Duodenal mucosa (tissue), 2 donors: ENCODE measurements at regions not wholly inside any gene's neighbourhood (a gene's known extent, or its start where the extent isn't known, plus 50 kb on each side); places are given as distances from the start of the nearest gene placed in this dataset.

Source experiments
- H3K27ac ChIP-seq: one replicate; pipeline ENCODE4 v1.7.0; 2013; ENCODE audit warnings: low read depth, low read length
- H3K27me3 ChIP-seq, 2 donors: one replicate each; pipeline ENCODE4 v1.7.0; 2013; ENCODE audit warnings: low read length in 2 of 2, control low read depth in 1 of 2; ENCODE audit not compliant: insufficient read depth in 2 of 2, control insufficient read depth in 1 of 2
- H3K36me3 ChIP-seq, 2 donors: one replicate each; pipeline ENCODE4 v1.7.0; 2013; ENCODE audit warnings: low read length in 2 of 2, control low read depth in 1 of 2; ENCODE audit not compliant: insufficient read depth in 2 of 2, control insufficient read depth in 1 of 2
- H3K4me1 ChIP-seq, 2 donors: one replicate each; pipeline ENCODE4 v1.7.0; 2013; ENCODE audit warnings: low read length in 2 of 2, control low read depth in 1 of 2; ENCODE audit not compliant: insufficient read depth in 2 of 2, control insufficient read depth in 1 of 2
- H3K4me3 ChIP-seq, 2 donors: one replicate each; pipeline ENCODE4 v1.7.0; 2013; ENCODE audit warnings: low read length in 2 of 2, low read depth in 1 of 2
- H3K9ac ChIP-seq, 2 donors: one replicate each; pipeline ENCODE4 v1.7.0; 2013; ENCODE audit warnings: low read length in 2 of 2, low read depth in 1 of 2
- H3K9me3 ChIP-seq, 2 donors: one replicate each; pipeline ENCODE4 v1.7.0; 2013; ENCODE audit warnings: low read length in 2 of 2, control low read depth in 1 of 2; ENCODE audit not compliant: control insufficient read depth in 1 of 2

GRCh38 chr16:9362050-9362449 lies 270.6 kb downstream of the HAPSTR1 start:
- no peaks in the 10 kb centered on the region for H3K36me3 ChIP-seq
- no peak overlapping the region for H3K27ac ChIP-seq
- H3K4me1 ChIP-seq: no peaks in the 10 kb centered on the region
- no peak overlapping the region for H3K4me3 ChIP-seq
- no peak overlapping the region for H3K9ac ChIP-seq
- no peaks in the 10 kb centered on the region for H3K9me3 ChIP-seq
- no peaks in the 10 kb centered on the region for H3K27me3 ChIP-seq

GRCh38 chr16:9362604-9363003 lies 271.2 kb downstream of the HAPSTR1 start:
- no peaks in the 10 kb centered on the region for H3K9me3 ChIP-seq
- H3K4me3 ChIP-seq: no peak overlapping the region
- H3K27me3 ChIP-seq: no peaks in the 10 kb centered on the region
- H3K4me1 ChIP-seq: no peaks in the 10 kb centered on the region
- H3K36me3 ChIP-seq: no peaks in the 10 kb centered on the region
- no peak overlapping the region for H3K9ac ChIP-seq
- H3K27ac ChIP-seq: no peak overlapping the region

GRCh38 chr16:9363520-9363919 lies 272.1 kb downstream of the HAPSTR1 start:
- Histone ChIP-seq H3K9me3 (no peaks in the 10 kb centered on the region), H3K4me3 (no peak overlapping the region), H3K27ac (no peak overlapping the region), H3K36me3 (no peaks in the 10 kb centered on the region), H3K4me1 (no peaks in the 10 kb centered on the region), H3K9ac (no peak overlapping the region), H3K27me3 (no peaks in the 10 kb centered on the region)

GRCh38 chr16:9364721-9365369 lies 273.4 kb downstream of the HAPSTR1 start:
- Histone ChIP-seq H3K36me3 (no peaks in the 10 kb centered on the region), H3K27me3 (no peaks in the 10 kb centered on the region), H3K27ac (no peak overlapping the region), H3K9me3 (no peaks in the 10 kb centered on the region), H3K9ac (no peak overlapping the region), H3K4me3 (no peak overlapping the region), H3K4me1 (no peaks in the 10 kb centered on the region)

GRCh38 chr16:9365370-9365728 lies 273.9 kb downstream of the HAPSTR1 start:
- no peaks in the 10 kb centered on the region for H3K27me3 ChIP-seq
- H3K4me1 ChIP-seq: no peaks in the 10 kb centered on the region
- no peak overlapping the region for H3K4me3 ChIP-seq
- no peak overlapping the region for H3K27ac ChIP-seq
- no peaks in the 10 kb centered on the region for H3K9me3 ChIP-seq
- H3K9ac ChIP-seq: no peak overlapping the region
- H3K36me3 ChIP-seq: no peaks in the 10 kb centered on the region

GRCh38 chr16:9366048-9366969 lies 274.9 kb downstream of the HAPSTR1 start:
- no peak overlapping the region for H3K9ac ChIP-seq
- H3K36me3 ChIP-seq: no peaks in the 10 kb centered on the region
- H3K4me1 ChIP-seq: no peaks in the 10 kb centered on the region
- no peak overlapping the region for H3K27ac ChIP-seq
- H3K4me3 ChIP-seq: no peak overlapping the region
- H3K27me3 ChIP-seq: no peaks in the 10 kb centered on the region
- no peaks in the 10 kb centered on the region for H3K9me3 ChIP-seq

GRCh38 chr16:9370061-9370491 lies 278.6 kb downstream of the HAPSTR1 start:
- Histone ChIP-seq H3K4me1 (no peaks in the 10 kb centered on the region), H3K9me3 (no peaks in the 10 kb centered on the region), H3K27ac (no peak overlapping the region), H3K9ac (no peak overlapping the region), H3K27me3 (no peaks in the 10 kb centered on the region), H3K36me3 (no peaks in the 10 kb centered on the region), H3K4me3 (no peak overlapping the region)

GRCh38 chr16:9371713-9372448 lies 280.4 kb downstream of the HAPSTR1 start:
- H3K27ac ChIP-seq: no peak overlapping the region
- no peak overlapping the region for H3K4me3 ChIP-seq
- no peaks in the 10 kb centered on the region for H3K4me1 ChIP-seq
- H3K9ac ChIP-seq: no peak overlapping the region
- H3K36me3 ChIP-seq: no peaks in the 10 kb centered on the region
- H3K27me3 ChIP-seq: no peaks in the 10 kb centered on the region
- no peaks in the 10 kb centered on the region for H3K9me3 ChIP-seq

GRCh38 chr16:9372934-9373890 lies 281.8 kb downstream of the HAPSTR1 start:
- no peaks in the 10 kb centered on the region for H3K36me3 ChIP-seq
- no peak overlapping the region for H3K4me3 ChIP-seq
- no peaks in the 10 kb centered on the region for H3K9me3 ChIP-seq
- H3K27ac ChIP-seq: no peak overlapping the region
- H3K27me3 ChIP-seq: no peaks in the 10 kb centered on the region
- H3K9ac ChIP-seq: no peak overlapping the region
- H3K4me1 ChIP-seq: no peaks in the 10 kb centered on the region
